Effector memory CD4-positive, alpha-beta T cell (primary cell): ENCODE measurements at regions not wholly inside any gene's neighbourhood (a gene's known extent, or its start where the extent isn't known, plus 50 kb on each side); places are given as distances from the start of the nearest gene placed in this dataset.

Experiments used
- DNase-seq, 3 donors: peaks; one replicate each; pipeline ENCODE4 v3.0.0-alpha.2; 2020
- H3K27ac ChIP-seq: 2 replicates; pipeline ENCODE4 v1.7.0; 2013; ENCODE audit warnings: mild to moderate bottlenecking, low read length, moderate library complexity; ENCODE audit not compliant: insufficient read depth, poor library complexity, severe bottlenecking
- H3K27me3 ChIP-seq: replicated peaks from 2 replicates; pipeline ENCODE4 v1.7.0; 2013; ENCODE audit warnings: mild to moderate bottlenecking, low read length; ENCODE audit not compliant: insufficient read depth, control insufficient read depth, poor library complexity, severe bottlenecking
- H3K36me3 ChIP-seq: 2 replicates; pipeline ENCODE4 v1.7.0; 2013; ENCODE audit warnings: mild to moderate bottlenecking, low read length, moderate library complexity; ENCODE audit not compliant: control insufficient read depth, insufficient read depth
- H3K4me1 ChIP-seq: 2 replicates; pipeline ENCODE4 v1.7.0; 2013; ENCODE audit warnings: low read length, mild to moderate bottlenecking; ENCODE audit not compliant: control insufficient read depth, insufficient read depth, poor library complexity, severe bottlenecking
- H3K4me3 ChIP-seq: 2 replicates; pipeline ENCODE4 v1.7.0; 2013; ENCODE audit warnings: low read length, low read depth, mild to moderate bottlenecking; ENCODE audit not compliant: insufficient read depth, poor library complexity, severe bottlenecking
- H3K9me3 ChIP-seq: 2 replicates; pipeline ENCODE4 v1.7.0; 2013; ENCODE audit warnings: mild to moderate bottlenecking, low read length, moderate library complexity; ENCODE audit not compliant: control insufficient read depth

DNA sequence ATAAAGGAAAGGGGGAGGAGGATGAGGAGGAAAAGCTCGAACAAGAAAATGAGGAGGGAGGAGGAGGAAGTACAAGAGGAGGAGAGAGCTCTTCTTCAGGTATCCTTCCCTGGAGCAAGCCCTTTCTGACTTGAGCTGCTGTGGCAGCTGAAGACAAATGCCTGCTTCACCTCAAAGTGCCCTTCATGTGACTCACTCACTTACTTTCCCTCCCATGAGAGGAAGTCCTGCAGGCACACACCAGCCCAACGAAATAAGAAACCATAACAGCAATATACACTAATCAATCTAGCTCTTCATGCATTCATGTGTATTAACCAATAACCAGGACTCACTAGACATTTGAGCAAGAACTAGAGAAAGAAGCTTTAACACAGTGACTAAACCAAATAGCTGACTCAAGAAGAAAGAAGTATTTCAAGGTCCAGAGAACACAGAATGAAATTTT, 251.9 kb downstream of the IGSF11 start:
- no peak overlapping the region for H3K4me3 ChIP-seq
- DNase-seq, result no peak
- H3K27ac ChIP-seq, result no peak overlapping the region
- H3K36me3 ChIP-seq, result no peaks in the 10 kb centered on the region
- H3K27me3 ChIP-seq, result no peaks in the 10 kb centered on the region
- no peaks in the 10 kb centered on the region for H3K9me3 ChIP-seq
- no peaks in the 10 kb centered on the region for H3K4me1 ChIP-seq

DNA sequence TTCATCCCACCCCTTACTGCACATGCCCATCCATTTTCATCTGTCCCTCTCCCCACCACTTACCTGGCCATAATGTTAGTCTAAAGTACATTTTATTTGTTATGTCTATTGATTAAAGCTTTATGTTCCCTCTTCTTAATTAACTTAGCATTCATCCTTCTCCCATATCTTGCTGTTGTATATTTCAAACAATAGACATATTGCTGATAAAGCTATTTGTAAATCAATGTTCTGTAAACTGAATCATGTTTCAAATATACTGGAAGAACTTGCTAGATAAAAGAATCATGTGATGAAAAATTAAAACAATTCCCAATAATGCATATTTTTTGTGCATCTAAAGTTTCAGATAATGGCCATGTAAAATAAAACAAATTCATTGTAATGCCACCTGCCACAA, 249.2 kb downstream of the IGSF11 start:
- Histone ChIP-seq H3K36me3 (no peaks in the 10 kb centered on the region), H3K9me3 (no peaks in the 10 kb centered on the region), H3K4me1 (no peaks in the 10 kb centered on the region), H3K27me3 (no peaks in the 10 kb centered on the region), H3K4me3 (no peak overlapping the region), H3K27ac (no peak overlapping the region)
- no peak for DNase-seq

DNA sequence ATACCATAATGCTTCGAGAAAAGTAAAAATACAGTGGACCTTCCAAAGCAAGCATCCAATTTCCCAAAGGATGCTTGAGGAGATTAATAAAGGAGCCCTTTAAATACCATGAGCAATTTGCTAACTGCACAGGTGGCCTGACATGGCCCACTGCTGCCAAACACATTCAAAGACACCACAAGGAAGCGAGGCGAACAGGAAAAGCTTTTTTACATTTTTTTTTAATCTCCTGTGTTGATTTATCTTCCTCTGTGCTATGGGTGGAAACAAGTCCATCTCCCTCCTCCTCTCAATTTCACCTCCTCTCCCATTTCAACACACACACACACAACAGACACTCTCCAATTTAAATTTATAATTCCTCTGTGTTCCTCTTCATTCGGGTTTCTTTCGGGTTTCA, 243.4 kb downstream of the IGSF11 start:
- Histone ChIP-seq H3K4me1 (no peaks in the 10 kb centered on the region), H3K27ac (no peak overlapping the region), H3K27me3 (no peaks in the 10 kb centered on the region), H3K4me3 (no peak overlapping the region), H3K36me3 (no peaks in the 10 kb centered on the region), H3K9me3 (no peaks in the 10 kb centered on the region)
- DNase-seq, result no peak

DNA sequence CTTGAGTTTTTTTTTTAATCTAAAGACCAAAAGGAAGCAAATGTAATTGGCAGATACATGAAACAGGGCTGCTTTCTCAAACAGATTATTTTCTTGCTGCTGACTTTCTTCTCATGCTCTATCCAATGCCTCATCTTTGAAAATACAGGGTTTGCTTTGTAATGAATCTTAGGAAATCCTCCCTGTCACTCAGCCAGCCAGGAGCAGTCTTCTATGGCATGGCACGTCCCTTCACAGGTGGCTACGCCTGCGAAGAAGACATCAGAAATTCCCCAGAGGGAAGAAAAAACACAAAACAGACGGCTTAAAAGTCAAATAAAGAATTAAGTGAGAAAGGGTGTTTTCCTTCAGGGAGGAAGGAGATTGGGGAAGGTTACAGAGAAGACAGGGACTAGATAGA, 242.5 kb downstream of the IGSF11 start:
- H3K36me3 ChIP-seq, result no peaks in the 10 kb centered on the region

DNA sequence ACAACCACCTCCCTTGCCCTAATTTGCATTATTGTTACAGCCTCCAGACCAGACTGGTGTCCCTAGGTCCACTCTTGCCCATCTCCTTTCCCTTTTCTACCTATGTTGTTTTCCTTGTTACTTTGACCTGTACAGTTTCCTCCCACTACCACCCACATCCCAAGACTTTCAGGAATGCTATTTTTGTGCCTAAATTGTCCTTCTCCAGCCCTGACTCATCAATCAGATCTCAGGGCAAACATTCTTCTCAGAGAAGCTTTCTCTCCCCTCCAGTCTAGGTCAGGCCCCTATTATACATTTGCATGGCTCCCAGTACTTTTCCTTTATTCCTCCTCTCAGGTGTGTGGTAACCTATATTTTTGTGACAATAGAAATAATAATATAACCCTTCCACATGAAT, 241.5 kb downstream of the IGSF11 start:
- H3K27ac ChIP-seq, result no peak overlapping the region
- no peaks in the 10 kb centered on the region for H3K4me1 ChIP-seq
- H3K27me3 ChIP-seq, result no peaks in the 10 kb centered on the region
- H3K9me3 ChIP-seq, result no peaks in the 10 kb centered on the region
- no peak overlapping the region for H3K4me3 ChIP-seq
- no peaks in the 10 kb centered on the region for H3K36me3 ChIP-seq
- DNase-seq, result no peak

More for the DNA sequence above, 242.5 kb downstream of the IGSF11 start:
- Histone ChIP-seq H3K27me3 (no peaks in the 10 kb centered on the region), H3K27ac (no peak overlapping the region), H3K9me3 (no peaks in the 10 kb centered on the region), H3K4me3 (no peak overlapping the region), H3K4me1 (no peaks in the 10 kb centered on the region)
- no peak for DNase-seq

DNA sequence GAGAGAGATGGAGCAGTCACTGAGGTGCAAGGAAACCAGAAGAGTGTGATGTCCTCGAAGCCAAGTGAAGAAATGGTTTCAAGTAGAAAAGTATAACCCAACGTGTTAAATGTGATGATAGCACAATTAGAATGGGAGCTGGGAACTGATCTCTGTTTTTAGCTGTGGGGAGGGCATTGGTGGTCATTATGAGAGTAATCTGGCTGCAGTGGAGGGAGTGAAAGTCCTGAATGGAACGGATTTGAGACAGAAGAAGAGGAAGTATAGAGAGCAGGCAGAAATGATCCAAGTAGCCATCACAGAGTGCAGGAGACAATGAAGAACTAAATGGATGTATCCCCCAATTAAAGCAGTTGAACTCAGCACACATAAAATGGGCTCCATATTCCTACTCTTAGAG, 235.3 kb downstream of the IGSF11 start:
- Histone ChIP-seq H3K4me1 (no peaks in the 10 kb centered on the region), H3K27me3 (no peaks in the 10 kb centered on the region), H3K36me3 (no peaks in the 10 kb centered on the region), H3K27ac (no peak overlapping the region), H3K9me3 (no peaks in the 10 kb centered on the region), H3K4me3 (no peak overlapping the region)
- no peak for DNase-seq

DNA sequence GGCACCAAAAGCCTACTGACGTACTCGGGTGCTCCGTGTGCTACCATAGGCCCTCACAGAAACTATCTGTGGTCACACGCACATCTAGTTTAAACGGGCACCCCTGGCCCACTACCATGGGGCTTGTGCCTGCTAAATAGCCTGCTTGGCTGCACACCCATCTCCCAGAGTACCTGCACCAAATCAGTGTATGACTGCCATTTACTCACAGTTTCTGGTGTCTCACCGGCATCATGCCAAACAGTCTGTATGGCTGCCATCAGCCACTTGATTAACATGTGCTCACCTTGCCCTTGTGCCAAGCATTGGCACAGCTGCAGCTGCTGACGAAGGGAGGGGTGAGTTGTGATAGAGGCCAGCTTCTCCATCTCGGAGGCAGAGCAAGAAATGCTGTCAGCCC, 232.7 kb downstream of the IGSF11 start:
- H3K36me3 ChIP-seq, result no peaks in the 10 kb centered on the region
- no peak for DNase-seq
- no peaks in the 10 kb centered on the region for H3K27me3 ChIP-seq
- no peaks in the 10 kb centered on the region for H3K9me3 ChIP-seq
- H3K27ac ChIP-seq, result no peak overlapping the region
- H3K4me1 ChIP-seq, result no peaks in the 10 kb centered on the region
- H3K4me3 ChIP-seq, result no peak overlapping the region

DNA sequence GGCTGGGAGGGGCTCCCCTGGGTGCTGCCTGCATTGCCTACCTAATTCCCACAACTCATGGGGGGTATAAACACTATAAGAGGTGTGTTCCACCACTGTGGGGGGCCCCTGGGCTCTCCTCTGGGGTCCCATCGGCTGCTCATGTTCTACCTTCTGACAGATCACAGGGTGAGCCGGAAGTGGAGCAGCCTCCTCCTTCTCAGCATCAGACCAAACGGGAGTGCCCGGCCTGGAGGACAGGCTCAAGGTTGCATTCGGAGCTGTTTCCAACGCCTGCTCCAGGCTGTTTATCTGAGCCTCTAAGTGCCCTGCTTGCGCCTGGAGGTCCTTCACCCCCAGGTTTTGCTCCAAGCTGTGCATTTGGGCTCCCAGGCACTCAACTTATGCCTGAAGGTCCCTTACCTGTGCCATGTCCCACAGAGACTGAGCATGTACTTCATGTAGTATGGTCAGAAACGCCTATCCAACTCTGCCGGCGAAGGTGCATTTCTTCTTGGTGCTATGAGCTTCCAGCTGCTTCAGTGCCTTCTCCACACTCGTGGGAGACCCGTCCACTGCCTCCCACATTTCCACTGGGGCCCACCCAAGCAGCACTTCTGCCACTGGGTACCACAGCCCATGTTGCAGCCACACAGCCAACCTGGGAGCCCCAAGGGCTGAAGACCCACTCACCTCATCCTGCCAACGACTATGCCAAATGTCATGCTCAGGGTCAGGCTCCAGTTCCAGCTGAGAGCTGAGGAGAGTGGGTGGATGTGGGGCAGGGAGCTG, 232.1 kb downstream of the IGSF11 start:
- H3K9me3 ChIP-seq, result no peaks in the 10 kb centered on the region
- DNase-seq, result no peak
- no peak overlapping the region for H3K27ac ChIP-seq
- H3K36me3 ChIP-seq, result no peaks in the 10 kb centered on the region
- no peak overlapping the region for H3K4me3 ChIP-seq
- no peaks in the 10 kb centered on the region for H3K4me1 ChIP-seq
- no peaks in the 10 kb centered on the region for H3K27me3 ChIP-seq

DNA sequence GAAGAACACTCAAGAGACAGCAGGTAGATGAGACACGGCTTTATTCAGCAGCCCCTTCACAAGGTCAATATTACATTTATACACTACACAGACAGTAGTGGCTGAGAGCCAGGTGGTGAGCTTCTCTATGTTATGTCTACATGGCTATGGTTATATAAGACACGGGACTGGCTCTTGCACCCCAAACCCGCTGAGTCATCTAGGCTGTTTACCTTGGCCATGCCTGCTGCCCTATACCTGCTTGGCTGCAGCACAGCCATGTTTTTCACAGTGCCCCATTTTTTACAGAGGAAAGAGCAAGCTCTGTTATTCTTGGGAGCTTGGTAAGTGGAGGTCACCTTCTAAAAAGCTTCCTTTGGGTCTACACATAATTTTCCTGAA, 231.6 kb downstream of the IGSF11 start:
- Histone ChIP-seq H3K36me3 (no peaks in the 10 kb centered on the region), H3K27me3 (no peaks in the 10 kb centered on the region), H3K4me1 (no peaks in the 10 kb centered on the region), H3K27ac (no peak overlapping the region), H3K4me3 (no peak overlapping the region), H3K9me3 (no peaks in the 10 kb centered on the region)
- no peak for DNase-seq

DNA sequence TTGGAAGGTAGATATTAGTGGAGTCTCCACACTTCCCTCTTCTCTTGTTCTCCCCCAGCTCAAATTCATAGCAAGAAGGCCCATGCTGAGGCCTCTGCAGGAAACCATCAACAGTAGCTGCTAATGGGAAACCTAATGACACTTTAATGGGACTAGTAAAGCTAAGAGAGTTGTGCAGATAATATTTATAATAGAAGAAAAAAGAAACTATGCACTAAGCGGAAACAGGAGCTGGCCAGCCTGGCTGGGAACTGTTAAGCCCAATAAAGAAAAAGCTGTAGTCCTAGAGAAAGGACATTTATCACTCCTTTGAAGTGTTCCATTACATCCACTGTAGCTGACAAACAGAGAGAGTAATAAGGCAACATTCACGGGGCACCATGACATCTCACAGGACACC, 229.6 kb downstream of the IGSF11 start:
- no peak overlapping the region for H3K4me3 ChIP-seq
- no peak overlapping the region for H3K27ac ChIP-seq
- DNase-seq, result no peak
- H3K36me3 ChIP-seq, result no peaks in the 10 kb centered on the region
- no peaks in the 10 kb centered on the region for H3K9me3 ChIP-seq
- H3K27me3 ChIP-seq, result no peaks in the 10 kb centered on the region
- no peaks in the 10 kb centered on the region for H3K4me1 ChIP-seq
